Inflammatory macrophage treated with lipopolysaccharide for 1 hour (primary cell): ENCODE measurements at regions not wholly inside any gene's neighbourhood (a gene's known extent, or its start where the extent isn't known, plus 50 kb on each side); places are given as distances from the start of the nearest gene placed in this dataset.
"Not testable (repeated sequence)": the region's sequence is repeated elsewhere in the genome, so short reads cannot be mapped to it uniquely, and the experiment has no call there.

Source experiments
- DNase-seq, 2 donors: peaks; one replicate each; pipeline ENCODE4 v3.0.0-alpha.2; 2020 to 2022

- no peak for DNase-seq
Measured at GRCh38 chr3:168738527-168739325, 643.0 kb upstream of the GOLIM4 start.

GRCh38 chr3:168736202-168736601, 640.5 kb upstream of the GOLIM4 start:
- no peak for DNase-seq

GRCh38 chr3:168730073-168730472, 634.3 kb upstream of the GOLIM4 start:
- DNase-seq: no peak

DNA sequence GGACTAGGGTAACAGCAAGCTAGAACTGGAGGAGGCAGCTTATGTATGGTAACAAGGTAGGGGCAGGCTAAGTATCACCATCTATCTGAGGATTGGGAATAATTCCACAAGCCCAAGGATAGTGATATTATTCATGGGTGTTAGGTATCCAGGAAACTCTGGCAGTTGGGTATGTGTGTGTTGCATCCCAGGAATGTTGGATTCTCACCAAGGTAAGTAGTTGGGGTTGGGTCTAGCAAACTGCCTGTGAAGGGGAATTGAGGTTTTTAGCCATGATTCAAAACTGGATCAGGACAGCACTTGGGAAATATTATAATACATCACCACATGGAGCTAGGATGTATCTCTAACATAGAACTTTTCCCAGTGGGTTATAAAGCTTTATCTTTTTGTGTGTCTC, 626.4 kb upstream of the GOLIM4 start:
- no peak for DNase-seq

- no peak for DNase-seq
Measured at GRCh38 chr3:168714609-168715240, 619.0 kb upstream of the GOLIM4 start.

DNA sequence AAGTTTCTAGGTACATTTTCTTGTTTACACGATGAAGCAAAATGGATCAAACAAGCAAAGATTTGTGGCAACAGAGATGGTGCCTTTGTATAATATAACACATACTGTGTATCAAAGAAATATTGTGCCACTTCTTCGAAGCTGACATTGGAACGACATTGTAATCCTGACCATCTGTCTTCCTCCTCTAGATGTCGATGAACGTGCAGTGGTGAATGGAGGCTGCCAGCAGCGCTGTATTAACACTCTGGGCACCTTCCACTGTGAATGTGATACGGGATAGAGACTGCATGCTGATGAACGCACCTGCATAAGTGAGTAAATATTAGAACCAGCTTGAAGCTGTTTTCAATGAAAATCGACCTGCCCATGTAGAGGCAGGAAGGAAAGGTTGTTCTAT, 613.3 kb upstream of the GOLIM4 start:
- no peak for DNase-seq

DNA sequence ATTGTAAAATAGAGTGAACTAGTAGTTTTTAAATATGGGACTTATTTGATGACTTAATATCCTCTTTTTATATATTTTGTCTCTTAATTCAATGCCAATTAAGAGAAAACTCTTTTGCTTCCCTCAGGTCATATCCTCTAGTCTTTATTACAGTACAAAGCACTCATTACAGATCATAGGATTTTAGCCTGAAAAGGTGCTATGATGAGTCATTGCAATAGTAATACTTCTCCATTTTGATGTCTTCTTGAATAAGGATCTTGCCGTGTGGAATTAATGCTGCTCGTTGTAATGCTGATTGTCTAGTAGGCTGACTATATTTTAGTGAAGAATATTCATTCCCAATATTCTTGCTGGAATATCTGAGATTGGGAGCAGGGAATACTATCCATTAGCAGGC, 612.2 kb upstream of the GOLIM4 start:
- DNase-seq: no peak

GRCh38 chr3:168705412-168705811, 609.7 kb upstream of the GOLIM4 start:
- no peak for DNase-seq

DNA sequence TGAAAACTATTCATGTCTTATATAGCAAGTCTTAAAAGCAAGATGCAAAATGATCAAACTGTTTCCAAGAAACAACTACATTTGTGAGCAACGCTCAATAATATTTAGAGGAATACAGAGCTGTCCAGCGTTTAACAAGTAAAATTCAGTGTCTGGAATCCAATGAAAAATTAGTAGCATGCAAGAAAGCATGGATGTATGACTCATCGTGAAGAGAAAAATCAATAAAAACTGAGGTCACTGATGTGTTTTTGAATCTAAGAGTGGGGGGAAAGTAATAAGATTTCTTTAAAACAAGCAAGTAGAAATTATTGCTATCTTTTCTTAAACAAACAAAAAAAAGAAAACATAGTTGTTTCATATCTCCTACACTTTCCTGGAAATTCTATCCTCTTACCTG, 600.3 kb upstream of the GOLIM4 start:
- DNase-seq: no peak

DNA sequence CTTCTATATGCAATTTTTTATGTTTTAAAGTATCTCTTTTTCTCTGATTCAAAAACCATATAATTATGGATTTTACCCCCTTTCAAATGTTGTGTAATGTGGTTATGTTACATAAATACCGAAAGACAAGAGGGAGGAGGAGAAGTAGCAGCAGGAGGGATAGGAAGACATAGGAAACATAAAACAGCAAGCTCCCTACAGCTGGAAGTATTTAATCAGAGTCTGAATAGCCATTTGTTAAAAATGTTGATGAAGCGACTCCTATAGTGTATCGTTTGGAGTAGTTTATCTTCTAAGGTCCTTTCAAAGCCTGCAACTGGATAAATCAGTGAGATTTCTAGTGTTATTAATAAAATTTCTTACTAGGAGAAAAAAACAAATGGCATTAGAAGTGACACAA, 598.1 kb upstream of the GOLIM4 start:
- no peak for DNase-seq

- DNase-seq: no peak
Measured at GRCh38 chr3:168688267-168688666, 592.5 kb upstream of the GOLIM4 start.

DNA sequence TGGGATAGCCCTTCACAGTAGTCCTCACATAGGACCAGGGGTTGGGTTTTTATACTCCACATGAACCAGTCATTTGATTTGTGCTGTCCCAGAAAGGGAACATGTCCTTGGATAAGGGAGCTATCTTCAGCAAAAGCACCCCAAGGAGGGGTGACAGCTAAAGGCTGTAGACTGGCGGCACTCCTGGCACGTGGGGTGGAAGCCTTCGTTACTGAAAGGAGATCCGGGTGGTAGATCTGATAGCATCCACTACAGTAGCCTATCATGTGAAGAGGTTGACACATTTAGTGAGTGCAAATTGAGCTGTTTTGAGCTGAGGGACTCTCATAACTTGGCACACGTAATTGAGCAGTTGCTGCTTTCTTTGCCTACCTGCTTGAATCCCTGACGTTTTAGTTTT, 588.8 kb upstream of the GOLIM4 start:
- no peak for DNase-seq

GRCh38 chr3:168678730-168679129, 583.0 kb upstream of the GOLIM4 start:
- no peak for DNase-seq

GRCh38 chr3:168671091-168671490, 575.4 kb upstream of the GOLIM4 start:
- DNase-seq: no peak

DNA sequence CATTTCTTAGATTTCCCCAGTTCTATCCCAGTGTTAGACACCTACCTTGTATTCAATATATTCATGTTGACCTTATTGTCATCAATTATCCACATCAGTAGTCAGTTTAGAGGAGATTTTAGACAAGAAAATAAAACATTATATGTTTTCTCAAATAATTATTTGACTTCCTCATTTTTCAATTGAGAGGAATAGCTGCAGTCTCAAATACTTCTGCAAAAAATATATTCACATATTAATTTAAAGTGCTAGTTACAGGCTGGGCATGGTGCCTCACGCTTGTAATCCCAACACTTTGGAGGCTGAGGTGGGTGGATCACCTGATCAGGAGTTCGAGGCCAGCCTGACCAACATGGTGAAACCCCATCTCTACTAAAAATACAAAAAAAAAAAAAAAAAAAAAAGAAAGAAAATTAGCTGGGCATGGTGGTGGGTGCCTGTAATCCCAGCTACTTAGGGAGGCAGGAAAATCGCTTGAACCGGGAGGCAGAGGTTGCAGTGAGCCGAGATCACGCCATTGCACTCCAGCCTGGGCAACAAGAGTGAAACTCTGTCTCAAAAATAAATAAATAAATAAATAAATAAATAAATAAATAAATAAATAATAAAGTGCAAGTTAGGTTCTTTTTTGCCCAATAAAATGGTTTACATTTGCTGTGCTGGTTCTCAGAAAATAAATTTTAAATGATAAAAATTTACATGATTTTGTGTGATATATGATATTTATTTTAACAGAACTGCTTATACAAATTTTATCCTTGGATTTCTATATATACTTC, 565.3 kb upstream of the GOLIM4 start:
- not testable (repeated sequence) for DNase-seq

GRCh38 chr3:168659015-168659414, 563.3 kb upstream of the GOLIM4 start:
- DNase-seq: no peak

DNA sequence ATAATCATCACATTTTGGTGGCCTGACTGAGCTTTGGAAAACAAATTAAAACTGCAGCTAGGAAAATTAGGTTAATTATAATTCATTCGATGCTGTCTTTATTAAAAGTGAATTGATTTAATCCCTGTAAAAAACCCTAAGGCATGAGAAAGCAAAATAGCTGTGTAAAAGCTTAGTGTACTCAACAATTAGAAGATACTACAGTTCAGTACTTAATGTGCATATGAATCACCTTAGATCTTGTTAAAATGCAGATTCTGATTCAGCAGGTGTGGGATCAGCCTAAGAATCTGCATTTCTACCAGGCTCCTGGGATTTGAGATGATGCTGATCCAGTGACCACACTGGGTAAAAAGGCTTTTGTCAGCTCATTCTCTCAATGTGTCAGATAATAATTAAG, 559.9 kb upstream of the GOLIM4 start:
- no peak for DNase-seq

GRCh38 chr3:168654700-168655099, 559.0 kb upstream of the GOLIM4 start:
- DNase-seq: no peak

GRCh38 chr3:168653255-168653654, 557.5 kb upstream of the GOLIM4 start:
- DNase-seq: no peak

DNA sequence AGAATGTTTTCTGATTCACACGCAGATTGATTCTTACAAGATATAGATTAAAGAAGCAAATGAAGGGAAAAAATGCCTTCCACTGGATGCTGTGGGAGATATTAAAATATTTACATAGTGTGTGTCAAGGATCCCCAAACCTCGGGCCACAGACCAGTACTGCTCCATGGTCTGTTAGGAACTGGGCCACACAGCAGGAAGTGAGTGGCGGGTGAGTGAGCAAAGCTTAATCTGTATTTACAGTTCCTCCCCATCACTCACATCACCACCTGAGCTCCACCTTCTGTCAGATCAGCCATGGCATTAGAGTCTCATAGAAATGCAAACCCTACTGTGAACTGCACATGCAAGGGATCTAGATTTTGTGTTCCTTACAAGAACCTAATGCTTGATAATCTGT, 552.6 kb upstream of the GOLIM4 start:
- DNase-seq: no peak

- DNase-seq: no peak
Measured at GRCh38 chr3:168647582-168647981, 551.9 kb upstream of the GOLIM4 start.

DNA sequence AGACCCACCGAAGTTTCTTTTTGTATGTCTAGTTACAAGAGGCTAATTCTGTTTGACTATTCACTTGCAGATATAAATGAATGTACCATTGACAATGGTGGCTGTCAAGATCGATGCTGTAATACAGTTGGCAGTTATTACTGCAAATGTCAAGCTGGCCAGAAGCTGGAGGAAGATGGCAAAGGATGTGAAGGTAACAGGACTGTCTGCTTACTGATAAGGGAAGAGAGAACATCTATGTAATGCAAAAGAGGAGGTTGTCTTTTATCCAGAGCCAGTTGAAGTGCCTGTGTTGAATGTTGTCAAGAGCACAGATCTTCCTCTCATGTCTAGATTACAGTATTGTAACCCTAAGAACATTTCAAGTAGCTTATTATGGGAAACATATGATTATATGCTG, 549.5 kb upstream of the GOLIM4 start:
- DNase-seq: no peak

DNA sequence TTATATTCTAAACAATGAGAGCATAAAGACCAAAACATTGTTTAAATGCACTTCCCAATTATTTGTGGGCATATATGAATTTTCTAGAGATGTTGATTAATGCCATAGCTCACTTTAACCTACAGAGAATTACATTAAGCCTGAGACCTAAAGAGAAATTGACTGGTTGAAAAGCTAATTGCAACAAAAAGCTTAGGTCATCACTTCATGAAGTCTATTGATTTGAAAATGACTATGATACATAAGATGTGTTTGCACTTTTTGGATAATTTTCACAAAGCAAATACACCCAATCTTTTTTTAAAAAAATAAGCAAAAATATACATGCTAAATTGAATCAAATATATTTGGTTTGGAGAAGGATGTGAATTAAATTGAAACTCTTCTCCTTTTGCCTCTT, 532.8 kb upstream of the GOLIM4 start:
- no peak for DNase-seq

- no peak for DNase-seq
Measured at GRCh38 chr3:168625477-168625876, 529.8 kb upstream of the GOLIM4 start.
